K562 (cell line): ENCODE measurements at regions not wholly inside any gene's neighbourhood (a gene's known extent, or its start where the extent isn't known, plus 50 kb on each side); places are given as distances from the start of the nearest gene placed in this dataset.

Experiments
- ATAC-seq: fragments of 200-7000 bp; cut with Tn5 transposase; 3 replicates; pipeline ENCODE4 v1.9.1; 2020; ENCODE audit warnings: moderate library complexity
- BruUV-seq: library from RNA; stranded (reverse); fragments of 400-500 nt; replicated peaks from 2 replicates; lab custom pipeline; 2021; lab: Mats Ljungman, UMichigan
- CTCF ChIA-PET: fragments of 300-600 bp; formaldehyde crosslinking; extraction: SDS; loops from one replicate; lab custom pipeline; 2021; ENCODE audit warnings: low intra/inter-chr PET ratio; lab: Yijun Ruan, JAX
- POLR2A ChIA-PET: fragments of 300-600, 350-650 bp; sonication (Branson Sonifier 250); formaldehyde crosslinking; extraction: SDS; loops from one replicate; lab custom pipeline; 2021; ENCODE audit warnings: antibody characterized with exemption, inconsistent platforms; lab: Yijun Ruan, JAX
- DNase-seq, 4 experiments: peaks; one replicate each; pipeline versions ENCODE4 v3.0.0 to v3.0.0-alpha.2; 2011 to 2018; ENCODE audit warnings: low spot score in 3 of 4, mixed read lengths in 3 of 4; ENCODE audit errors: extremely low read depth in 1 of 4
- FAIRE-seq: peaks from 2 replicates; lab custom pipeline; 2011; peaks lifted over from hg19 to GRCh38; lab: Jason Lieb, UNC
- H2AFZ ChIP-seq: 2 replicates; pipeline ENCODE4 v1.6.0; 2011; ENCODE audit warnings: low read depth, low read length, control low read depth, inconsistent platforms
- H3K27ac ChIP-seq: fragments of 200-600 bp; 3 replicates; pipeline ENCODE4 v1.8.0; 2011; ENCODE audit warnings: low read depth, mild to moderate bottlenecking, control low read depth, inconsistent platforms, low read length, moderate library complexity, mixed read lengths; ENCODE audit errors: extremely low read depth
- H3K27me3 ChIP-seq, 2 experiments: fragments of 300-600 bp in 1 of 2; 2 replicates in 1 of 2; 3 replicates in 1 of 2; pipeline versions ENCODE4 v1.6.0 to v1.8.0; 2011; ENCODE audit warnings: inconsistent platforms in 2 of 2, low read length in 2 of 2, mild to moderate bottlenecking in 1 of 2, mixed read lengths in 1 of 2, moderate library complexity in 1 of 2; ENCODE audit not compliant: control insufficient read depth in 2 of 2, insufficient read depth in 2 of 2
- H3K36me3 ChIP-seq: fragments of 300-600 bp; 3 replicates; pipeline ENCODE4 v1.8.0; 2011; ENCODE audit warnings: mild to moderate bottlenecking, low read length, inconsistent platforms; ENCODE audit not compliant: control insufficient read depth, insufficient read depth
- H3K4me1 ChIP-seq, 2 experiments: fragments of 200-600 bp in 1 of 2; replicated peaks in 1 of 2; 2 replicates in 1 of 2; 3 replicates in 1 of 2; pipeline versions ENCODE4 v1.5.1 to v1.8.0; 2011; ENCODE audit warnings: inconsistent platforms in 2 of 2, low read length in 2 of 2, mild to moderate bottlenecking in 1 of 2, mixed read lengths in 1 of 2, moderate library complexity in 1 of 2; ENCODE audit not compliant: control insufficient read depth in 2 of 2, insufficient read depth in 2 of 2
- H3K4me2 ChIP-seq: 2 replicates; pipeline ENCODE4 v1.6.1; 2011; ENCODE audit warnings: low read length, control low read depth, inconsistent platforms, mixed read lengths; ENCODE audit not compliant: insufficient read depth
- H3K4me3 ChIP-seq: fragments of 200-600 bp; sonication (generic), shearing (Covaris generic); 2 replicates; pipeline ENCODE4 v1.5.1; 2016; ENCODE audit warnings: control low read depth, inconsistent platforms
- H3K79me2 ChIP-seq: fragments of 200-600 bp; 3 replicates; pipeline ENCODE4 v1.8.0; 2011; ENCODE audit warnings: low read length, inconsistent platforms; ENCODE audit not compliant: control insufficient read depth, insufficient read depth
- H3K9ac ChIP-seq, 2 experiments: 2 replicates each; pipeline versions ENCODE4 v1.6.0 to v1.6.1; 2011; ENCODE audit warnings: low read depth in 2 of 2, low read length in 2 of 2, control low read depth in 1 of 2, inconsistent platforms in 1 of 2, mild to moderate bottlenecking in 1 of 2, mixed read lengths in 1 of 2; ENCODE audit not compliant: insufficient read depth in 1 of 2
- H3K9me1 ChIP-seq: one replicate; pipeline ENCODE4 v1.6.0; 2011; ENCODE audit warnings: inconsistent platforms, mild to moderate bottlenecking, low read length, moderate library complexity; ENCODE audit not compliant: control insufficient read depth, insufficient read depth
- H3K9me3 ChIP-seq: replicated peaks from 2 replicates; pipeline ENCODE4 v1.5.1; 2011; ENCODE audit warnings: low read depth, low read length, inconsistent platforms; ENCODE audit not compliant: control insufficient read depth, insufficient read depth
- H4K20me1 ChIP-seq: replicated peaks from 2 replicates; pipeline ENCODE4 v1.6.1; 2011; ENCODE audit warnings: low read length, inconsistent platforms, mixed read lengths; ENCODE audit not compliant: control insufficient read depth, insufficient read depth
- NFE2L1 ChIP-seq: fragments of 450-650 bp; IDR thresholded peaks from 2 replicates; pipeline ENCODE4 v1.6.1; 2016; ENCODE audit warnings: missing genetic modification characterization, low read depth, mild to moderate bottlenecking, missing compliant biosample characterization, moderate library complexity, borderline replicate concordance
- PML ChIP-seq: IDR thresholded peaks from 2 replicates; pipeline ENCODE4 v1.6.1; 2012; ENCODE audit warnings: low read length, inconsistent platforms
- RUNX1 ChIP-seq: sonication (generic); IDR thresholded peaks from 2 replicates; pipeline ENCODE4 v1.6.1; 2016; ENCODE audit warnings: antibody characterized with exemption, low read depth
- ZBTB7A ChIP-seq: IDR thresholded peaks from 2 replicates; pipeline ENCODE4 v1.6.1; 2011; ENCODE audit warnings: low read depth, mild to moderate bottlenecking, low read length, moderate library complexity, borderline replicate concordance; ENCODE audit not compliant: control insufficient read depth
- ZNF253 ChIP-seq: fragments of 250-450 bp; sonication (Bioruptor Pico); conservative IDR thresholded peaks from 2 replicates; pipeline ENCODE4 v1.6.1; 2021; ENCODE audit warnings: mild to moderate bottlenecking
- whole genome bisulfite sequencing: fragments of 100-300 bp; shearing (Covaris generic); methylation state at CpG from one replicate; pipeline ENCODE4 v1.1.6; 2016; ENCODE audit warnings: low coverage, mixed read lengths; ENCODE audit not compliant: insufficient coverage; ENCODE audit errors: missing lambda C conversion rate; 5-methylcytosine and 5-hydroxymethylcytosine counted together
- in situ Hi-C: fragments of 300-500 bp; cut with MboI; formaldehyde crosslinking; loops from 4 replicates; pipeline ENCODE4 v1.15.0; 2018; ENCODE audit warnings: inconsistent platforms, mixed read lengths
- intact Hi-C: fragments of 100-400 bp; cut with micrococcal nuclease; formaldehyde crosslinking; loops from 2 replicates; pipeline ENCODE4 v1.14.2; 2022
- TF ChIP-seq, protein P1 (sequence below): fragments of 450-650 bp; formaldehyde crosslinking; IDR thresholded peaks from 2 replicates; pipeline ENCODE4 v1.4.0; 2020; ENCODE audit warnings: mild to moderate bottlenecking, moderate library complexity
- TF ChIP-seq, protein P2 (sequence below): fragments of 450-650 bp; IDR thresholded peaks from 2 replicates; pipeline ENCODE4 v1.6.1; 2016; ENCODE audit warnings: borderline replicate concordance
- TF ChIP-seq, protein P3 (sequence below): fragments of 200-800 bp; sonication (Bioruptor generic); IDR thresholded peaks from 2 replicates; pipeline ENCODE4 v1.6.1; 2016; ENCODE audit warnings: missing genetic modification characterization, missing compliant biosample characterization
- TF ChIP-seq, protein P4 (sequence below): sonication (generic); formaldehyde crosslinking; IDR thresholded peaks from 2 replicates; pipeline ENCODE4 v1.8.1; 2023; ENCODE audit warnings: mild to moderate bottlenecking, missing genetic modification reagents
- TF ChIP-seq, protein P5 (sequence below): sonication (generic); formaldehyde crosslinking; IDR thresholded peaks from 2 replicates; pipeline ENCODE4 v1.8.1; 2023; ENCODE audit warnings: mild to moderate bottlenecking, missing genetic modification reagents

DNA sequence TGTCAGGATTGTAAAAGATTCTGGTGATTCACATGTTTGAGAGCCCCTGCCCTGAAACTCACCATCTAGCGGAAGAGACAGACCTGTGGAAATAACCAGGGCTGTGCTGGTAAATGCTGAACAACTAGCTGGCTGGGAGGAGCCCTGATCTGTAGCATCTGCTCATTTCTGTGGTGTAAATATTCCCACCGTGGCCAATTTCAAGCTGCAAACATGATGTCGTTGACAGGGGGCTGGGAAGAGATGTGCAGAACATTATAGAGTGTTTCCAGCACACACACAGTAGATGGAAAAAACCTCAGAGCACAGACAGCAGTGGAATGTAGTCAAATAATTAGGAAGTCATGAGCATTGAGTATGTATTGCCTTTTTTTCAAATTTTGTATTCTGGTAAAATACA is 138.2 kb downstream of the PHETA1 start:
- Histone ChIP-seq H3K27me3 (peaks cover 8 to 40% of the 10 kb centered on the region in 2 experiments; a peak in 4 of 5 replicates), H3K27ac (no peak overlapping the region), H3K9me3 (no peaks in the 10 kb centered on the region), H2AFZ (no peak overlapping the region), H3K4me2 (no peak overlapping the region), H3K9me1 (no peaks in the 10 kb centered on the region), H3K9ac (no peak overlapping the region), H3K4me3 (no peak overlapping the region), H3K4me1 (no peaks in the 10 kb centered on the region; a peak in 1 of 5 replicates), H3K36me3 (no peaks in the 10 kb centered on the region), H4K20me1 (0 out of 2 replicates have a peak, but pooled peaks cover 1% of the 10 kb centered on the region), H3K79me2 (no peaks in the 10 kb centered on the region)
- BruUV-seq: no TSS peak
- intact Hi-C loops (no loop called here), in situ Hi-C loops (no loop called here)
- POLR2A ChIA-PET: interaction anchor here (0.5 to 0.6 kb wide), 2 partner anchors 8 to 80 kb away, joined by 3 read pairs; no protein-coding TSS in a partner anchor
- no peak for DNase-seq
- ATAC-seq: no peak
- no peak for FAIRE-seq
- CTCF ChIA-PET: no interaction called here
- 0% methylated on average over 3 of the region's 3 CpGs for WGBS
- TF ChIP-seq, protein P1, sequence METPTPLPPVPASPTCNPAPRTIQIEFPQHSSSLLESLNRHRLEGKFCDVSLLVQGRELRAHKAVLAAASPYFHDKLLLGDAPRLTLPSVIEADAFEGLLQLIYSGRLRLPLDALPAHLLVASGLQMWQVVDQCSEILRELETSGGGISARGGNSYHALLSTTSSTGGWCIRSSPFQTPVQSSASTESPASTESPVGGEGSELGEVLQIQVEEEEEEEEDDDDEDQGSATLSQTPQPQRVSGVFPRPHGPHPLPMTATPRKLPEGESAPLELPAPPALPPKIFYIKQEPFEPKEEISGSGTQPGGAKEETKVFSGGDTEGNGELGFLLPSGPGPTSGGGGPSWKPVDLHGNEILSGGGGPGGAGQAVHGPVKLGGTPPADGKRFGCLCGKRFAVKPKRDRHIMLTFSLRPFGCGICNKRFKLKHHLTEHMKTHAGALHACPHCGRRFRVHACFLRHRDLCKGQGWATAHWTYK (CRISPR knock-in tag): no peak
- TF ChIP-seq, protein P2, sequence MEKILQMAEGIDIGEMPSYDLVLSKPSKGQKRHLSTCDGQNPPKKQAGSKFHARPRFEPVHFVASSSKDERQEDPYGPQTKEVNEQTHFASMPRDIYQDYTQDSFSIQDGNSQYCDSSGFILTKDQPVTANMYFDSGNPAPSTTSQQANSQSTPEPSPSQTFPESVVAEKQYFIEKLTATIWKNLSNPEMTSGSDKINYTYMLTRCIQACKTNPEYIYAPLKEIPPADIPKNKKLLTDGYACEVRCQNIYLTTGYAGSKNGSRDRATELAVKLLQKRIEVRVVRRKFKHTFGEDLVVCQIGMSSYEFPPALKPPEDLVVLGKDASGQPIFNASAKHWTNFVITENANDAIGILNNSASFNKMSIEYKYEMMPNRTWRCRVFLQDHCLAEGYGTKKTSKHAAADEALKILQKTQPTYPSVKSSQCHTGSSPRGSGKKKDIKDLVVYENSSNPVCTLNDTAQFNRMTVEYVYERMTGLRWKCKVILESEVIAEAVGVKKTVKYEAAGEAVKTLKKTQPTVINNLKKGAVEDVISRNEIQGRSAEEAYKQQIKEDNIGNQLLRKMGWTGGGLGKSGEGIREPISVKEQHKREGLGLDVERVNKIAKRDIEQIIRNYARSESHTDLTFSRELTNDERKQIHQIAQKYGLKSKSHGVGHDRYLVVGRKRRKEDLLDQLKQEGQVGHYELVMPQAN: no peak
- TF ChIP-seq, protein P3, sequence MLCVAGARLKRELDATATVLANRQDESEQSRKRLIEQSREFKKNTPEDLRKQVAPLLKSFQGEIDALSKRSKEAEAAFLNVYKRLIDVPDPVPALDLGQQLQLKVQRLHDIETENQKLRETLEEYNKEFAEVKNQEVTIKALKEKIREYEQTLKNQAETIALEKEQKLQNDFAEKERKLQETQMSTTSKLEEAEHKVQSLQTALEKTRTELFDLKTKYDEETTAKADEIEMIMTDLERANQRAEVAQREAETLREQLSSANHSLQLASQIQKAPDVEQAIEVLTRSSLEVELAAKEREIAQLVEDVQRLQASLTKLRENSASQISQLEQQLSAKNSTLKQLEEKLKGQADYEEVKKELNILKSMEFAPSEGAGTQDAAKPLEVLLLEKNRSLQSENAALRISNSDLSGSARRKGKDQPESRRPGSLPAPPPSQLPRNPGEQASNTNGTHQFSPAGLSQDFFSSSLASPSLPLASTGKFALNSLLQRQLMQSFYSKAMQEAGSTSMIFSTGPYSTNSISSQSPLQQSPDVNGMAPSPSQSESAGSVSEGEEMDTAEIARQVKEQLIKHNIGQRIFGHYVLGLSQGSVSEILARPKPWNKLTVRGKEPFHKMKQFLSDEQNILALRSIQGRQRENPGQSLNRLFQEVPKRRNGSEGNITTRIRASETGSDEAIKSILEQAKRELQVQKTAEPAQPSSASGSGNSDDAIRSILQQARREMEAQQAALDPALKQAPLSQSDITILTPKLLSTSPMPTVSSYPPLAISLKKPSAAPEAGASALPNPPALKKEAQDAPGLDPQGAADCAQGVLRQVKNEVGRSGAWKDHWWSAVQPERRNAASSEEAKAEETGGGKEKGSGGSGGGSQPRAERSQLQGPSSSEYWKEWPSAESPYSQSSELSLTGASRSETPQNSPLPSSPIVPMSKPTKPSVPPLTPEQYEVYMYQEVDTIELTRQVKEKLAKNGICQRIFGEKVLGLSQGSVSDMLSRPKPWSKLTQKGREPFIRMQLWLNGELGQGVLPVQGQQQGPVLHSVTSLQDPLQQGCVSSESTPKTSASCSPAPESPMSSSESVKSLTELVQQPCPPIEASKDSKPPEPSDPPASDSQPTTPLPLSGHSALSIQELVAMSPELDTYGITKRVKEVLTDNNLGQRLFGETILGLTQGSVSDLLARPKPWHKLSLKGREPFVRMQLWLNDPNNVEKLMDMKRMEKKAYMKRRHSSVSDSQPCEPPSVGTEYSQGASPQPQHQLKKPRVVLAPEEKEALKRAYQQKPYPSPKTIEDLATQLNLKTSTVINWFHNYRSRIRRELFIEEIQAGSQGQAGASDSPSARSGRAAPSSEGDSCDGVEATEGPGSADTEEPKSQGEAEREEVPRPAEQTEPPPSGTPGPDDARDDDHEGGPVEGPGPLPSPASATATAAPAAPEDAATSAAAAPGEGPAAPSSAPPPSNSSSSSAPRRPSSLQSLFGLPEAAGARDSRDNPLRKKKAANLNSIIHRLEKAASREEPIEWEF (CRISPR knock-in tag): no peak
- no peak for TF ChIP-seq NFE2L1 (tag)
- TF ChIP-seq PML: no peak
- TF ChIP-seq, protein P4, sequence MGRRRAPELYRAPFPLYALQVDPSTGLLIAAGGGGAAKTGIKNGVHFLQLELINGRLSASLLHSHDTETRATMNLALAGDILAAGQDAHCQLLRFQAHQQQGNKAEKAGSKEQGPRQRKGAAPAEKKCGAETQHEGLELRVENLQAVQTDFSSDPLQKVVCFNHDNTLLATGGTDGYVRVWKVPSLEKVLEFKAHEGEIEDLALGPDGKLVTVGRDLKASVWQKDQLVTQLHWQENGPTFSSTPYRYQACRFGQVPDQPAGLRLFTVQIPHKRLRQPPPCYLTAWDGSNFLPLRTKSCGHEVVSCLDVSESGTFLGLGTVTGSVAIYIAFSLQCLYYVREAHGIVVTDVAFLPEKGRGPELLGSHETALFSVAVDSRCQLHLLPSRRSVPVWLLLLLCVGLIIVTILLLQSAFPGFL: no peak
- TF ChIP-seq ZNF253: no peak
- TF ChIP-seq RUNX1: no peak
- TF ChIP-seq ZBTB7A: no peak
- TF ChIP-seq, protein P5, sequence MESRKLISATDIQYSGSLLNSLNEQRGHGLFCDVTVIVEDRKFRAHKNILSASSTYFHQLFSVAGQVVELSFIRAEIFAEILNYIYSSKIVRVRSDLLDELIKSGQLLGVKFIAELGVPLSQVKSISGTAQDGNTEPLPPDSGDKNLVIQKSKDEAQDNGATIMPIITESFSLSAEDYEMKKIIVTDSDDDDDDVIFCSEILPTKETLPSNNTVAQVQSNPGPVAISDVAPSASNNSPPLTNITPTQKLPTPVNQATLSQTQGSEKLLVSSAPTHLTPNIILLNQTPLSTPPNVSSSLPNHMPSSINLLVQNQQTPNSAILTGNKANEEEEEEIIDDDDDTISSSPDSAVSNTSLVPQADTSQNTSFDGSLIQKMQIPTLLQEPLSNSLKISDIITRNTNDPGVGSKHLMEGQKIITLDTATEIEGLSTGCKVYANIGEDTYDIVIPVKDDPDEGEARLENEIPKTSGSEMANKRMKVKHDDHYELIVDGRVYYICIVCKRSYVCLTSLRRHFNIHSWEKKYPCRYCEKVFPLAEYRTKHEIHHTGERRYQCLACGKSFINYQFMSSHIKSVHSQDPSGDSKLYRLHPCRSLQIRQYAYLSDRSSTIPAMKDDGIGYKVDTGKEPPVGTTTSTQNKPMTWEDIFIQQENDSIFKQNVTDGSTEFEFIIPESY (CRISPR knock-in tag): no peak
